Neural cell (in vitro differentiated cells): ENCODE measurements at regions not wholly inside any gene's neighbourhood (a gene's known extent, or its start where the extent isn't known, plus 50 kb on each side); places are given as distances from the start of the nearest gene placed in this dataset.

Experiments used
- CTCF ChIP-seq: fragments of 450-650 bp; IDR thresholded peaks from 2 replicates; pipeline ENCODE4 v1.5.1; 2014; ENCODE audit warnings: antibody characterized with exemption, mild to moderate bottlenecking, moderate library complexity; ENCODE audit not compliant: poor library complexity, severe bottlenecking
- EP300 ChIP-seq: fragments of 450-650 bp; conservative IDR thresholded peaks from 2 replicates; pipeline ENCODE4 v1.6.1; 2014; ENCODE audit warnings: antibody characterized with exemption, mild to moderate bottlenecking, moderate library complexity; ENCODE audit not compliant: poor library complexity, severe bottlenecking
- EZH2 ChIP-seq: fragments of 200-600, 300-800 bp; shearing (Covaris generic), sonication (generic); IDR thresholded peaks from 2 replicates; pipeline ENCODE4 v1.6.1; 2014; ENCODE audit warnings: antibody characterized with exemption, low read length, borderline replicate concordance, mild to moderate bottlenecking; ENCODE audit not compliant: insufficient read depth, poor library complexity, severe bottlenecking
- POLR2AphosphoS5 ChIP-seq: IDR thresholded peaks from 2 replicates; pipeline ENCODE4 v1.6.1; 2012
- RAD21 ChIP-seq: fragments of 450-650 bp; conservative IDR thresholded peaks from 2 replicates; pipeline ENCODE4 v1.6.1; 2014; ENCODE audit warnings: antibody characterized with exemption, mild to moderate bottlenecking, moderate library complexity
- TAF1 ChIP-seq: IDR thresholded peaks from 2 replicates; pipeline ENCODE4 v1.6.1; 2012; ENCODE audit warnings: low read depth

DNA sequence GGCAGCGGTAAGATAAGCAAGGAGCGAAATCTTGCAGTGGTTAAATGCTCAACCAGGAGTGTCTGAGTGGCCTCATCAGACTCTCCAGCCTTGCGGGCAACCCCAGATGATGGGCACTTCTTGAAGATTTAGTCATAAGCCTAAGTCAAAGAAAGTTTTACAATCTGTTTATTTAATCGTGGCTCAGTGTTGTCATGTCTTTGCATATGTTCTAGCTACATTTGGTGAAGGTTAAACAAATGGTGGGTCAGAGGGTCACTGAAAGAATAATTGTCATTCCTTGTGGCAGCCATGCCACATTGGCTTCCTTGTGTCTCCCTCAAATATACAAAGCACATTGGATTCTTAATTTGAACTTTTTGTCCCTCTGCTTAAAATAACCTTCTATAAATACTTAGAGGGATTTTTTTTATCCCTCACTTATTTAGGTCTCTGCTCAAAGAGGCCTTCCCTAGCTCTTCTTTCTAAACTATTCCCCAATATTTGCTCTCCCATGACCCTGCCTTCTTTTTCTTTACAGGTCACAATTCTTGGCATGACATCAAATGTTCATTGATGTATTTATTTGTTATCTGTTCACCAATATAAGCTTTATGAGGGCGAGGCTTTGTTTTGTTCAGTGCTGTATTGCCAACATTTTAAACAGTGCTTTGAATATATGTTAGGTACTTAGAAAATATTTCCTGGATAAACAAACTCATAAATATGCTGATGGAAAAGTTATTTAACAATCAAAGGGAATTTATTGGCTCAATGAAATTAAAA, 68.7 kb downstream of the NEUROD6 start:
- TF ChIP-seq CTCF (no peak), EZH2 (no peak), POLR2AphosphoS5 (no peak), RAD21 (no peak), EP300 (no peak), TAF1 (no peak)
